GM23248 (cell line): ENCODE measurements at regions not wholly inside any gene's neighbourhood (a gene's known extent, or its start where the extent isn't known, plus 50 kb on each side); places are given as distances from the start of the nearest gene placed in this dataset.

Experiments
- DNase-seq: peaks from one replicate; pipeline ENCODE4 v3.0.0-alpha.2; 2015
- H2AFZ ChIP-seq: fragments of 200-600 bp; sonication (generic); 2 replicates; pipeline ENCODE4 v1.6.1; 2016; ENCODE audit warnings: antibody characterized with exemption
- H3F3A ChIP-seq: fragments of 200-600 bp; sonication (generic); 2 replicates; pipeline ENCODE4 v1.6.1; 2016; ENCODE audit warnings: mild to moderate bottlenecking, antibody characterized with exemption, mixed run types; ENCODE audit not compliant: insufficient read depth
- H3K27ac ChIP-seq: fragments of 200-600 bp; sonication (generic); 2 replicates; pipeline ENCODE4 v1.5.1; 2016; ENCODE audit warnings: mild to moderate bottlenecking
- H3K27me3 ChIP-seq: fragments of 200-600 bp; sonication (generic); replicated peaks from 2 replicates; pipeline ENCODE4 v1.6.1; 2016; ENCODE audit warnings: mild to moderate bottlenecking; ENCODE audit not compliant: insufficient read depth
- H3K36me3 ChIP-seq: fragments of 200-600 bp; sonication (generic); 2 replicates; pipeline ENCODE4 v1.6.1; 2016; ENCODE audit warnings: low read depth, mild to moderate bottlenecking
- H3K4me1 ChIP-seq: fragments of 200-600 bp; sonication (generic); 2 replicates; pipeline ENCODE4 v1.6.1; 2016; ENCODE audit warnings: mild to moderate bottlenecking; ENCODE audit not compliant: insufficient read depth
- H3K4me2 ChIP-seq: fragments of 200-600 bp; sonication (generic); one replicate; pipeline ENCODE4 v1.6.1; 2016; ENCODE audit warnings: mild to moderate bottlenecking; ENCODE audit not compliant: unreplicated experiment
- H3K4me3 ChIP-seq: fragments of 200-600 bp; sonication (generic); 2 replicates; pipeline ENCODE4 v1.5.1; 2016; ENCODE audit warnings: mild to moderate bottlenecking
- H3K79me2 ChIP-seq: fragments of 200-600 bp; sonication (generic); 2 replicates; pipeline ENCODE4 v1.6.1; 2016; ENCODE audit warnings: mild to moderate bottlenecking; ENCODE audit not compliant: insufficient read depth
- H3K9ac ChIP-seq: fragments of 200-600 bp; sonication (generic); 2 replicates; pipeline ENCODE4 v1.6.1; 2016; ENCODE audit warnings: mild to moderate bottlenecking
- H3K9me2 ChIP-seq: fragments of 200-600 bp; sonication (generic); 2 replicates; pipeline ENCODE4 v1.6.1; 2016; ENCODE audit warnings: mixed run types, mild to moderate bottlenecking, moderate library complexity; ENCODE audit not compliant: insufficient read depth
- H3K9me3 ChIP-seq: fragments of 200-600 bp; sonication (generic); one replicate; pipeline ENCODE4 v1.6.1; 2017; ENCODE audit warnings: low read depth
- H4K20me1 ChIP-seq: fragments of 200-600 bp; sonication (generic); 2 replicates; pipeline ENCODE4 v1.6.0; 2016; ENCODE audit not compliant: insufficient read depth
- EZH2 ChIP-seq: fragments of 200-600 bp; sonication (generic); IDR thresholded peaks from 2 replicates; pipeline ENCODE4 v1.6.1; 2018; ENCODE audit warnings: antibody characterized with exemption, mild to moderate bottlenecking; ENCODE audit not compliant: insufficient read depth, poor library complexity, severe bottlenecking
- EZH2phosphoT487 ChIP-seq: fragments of 200-600 bp; sonication (generic); IDR thresholded peaks from 2 replicates; pipeline ENCODE4 v1.6.1; 2018; ENCODE audit warnings: antibody characterized with exemption, moderate library complexity, mild to moderate bottlenecking, low read depth; ENCODE audit not compliant: insufficient read depth
- WGBS, 2 experiments: methylation state at CpG; one replicate each; pipeline ENCODE4 v1.1.6; 2015 to 2017; ENCODE audit warnings: low lambda C conversion rate in 2 of 2, low coverage in 1 of 2; ENCODE audit errors: missing lambda C conversion rate in 2 of 2; 5-methylcytosine and 5-hydroxymethylcytosine counted together
- in situ Hi-C: fragments of 300-500 bp; cut with MboI; formaldehyde crosslinking; loops from 2 replicates; pipeline ENCODE4 v1.15.0; 2020

GRCh38 chr6:100115407-100116101, 121.5 kb upstream of the MCHR2 start:
- Histone ChIP-seq H3K27ac (no peak overlapping the region), H3K4me1 (peaks cover 8% of the 10 kb centered on the region), H3K27me3 (no peaks in the 10 kb centered on the region), H3K4me3 (no peak overlapping the region), H3K4me2 (no peak overlapping the region), H3K79me2 (no peaks in the 10 kb centered on the region), H4K20me1 (no peaks in the 10 kb centered on the region), H3F3A (no peaks in the 10 kb centered on the region), H2AFZ (no peak overlapping the region), H3K36me3 (no peaks in the 10 kb centered on the region), H3K9me3 (no peaks in the 10 kb centered on the region), H3K9ac (no peak overlapping the region), H3K9me2 (no peaks in the 10 kb centered on the region)
- WGBS, 2 experiments, result 41 to 43% methylated on average over 1 of the region's 1 CpG
- in situ Hi-C loops, result loop anchor here (5.0 to 10.0 kb wide), 2 partner anchors 367 to 549 kb away; no protein-coding TSS in a partner anchor
- no peak for TF ChIP-seq EZH2phosphoT487
- no peak for TF ChIP-seq EZH2
- no peak for DNase-seq

- TF ChIP-seq EZH2phosphoT487 (no peak), EZH2 (no peak)
- no peaks in the 10 kb centered on the region for H3K9me3 ChIP-seq
- no peak overlapping the region for H3K9ac ChIP-seq
- H3K9me2 ChIP-seq, result no peaks in the 10 kb centered on the region
- no peak overlapping the region for H3K4me3 ChIP-seq
- H3K27ac ChIP-seq, result no peak overlapping the region
- H4K20me1 ChIP-seq, result no peaks in the 10 kb centered on the region
- no peaks in the 10 kb centered on the region for H3F3A ChIP-seq
- in situ Hi-C loops, result loop anchor here (10.0 kb wide), 1 partner anchor 552 kb away; no protein-coding TSS in a partner anchor
- no peaks in the 10 kb centered on the region for H3K36me3 ChIP-seq
- no peaks in the 10 kb centered on the region for H3K79me2 ChIP-seq
- peak overlapping the region; percentile 21; the same call in 1 of the 2 replicates for H2AFZ ChIP-seq
- peaks cover 8% of the 10 kb centered on the region for H3K4me1 ChIP-seq
- H3K4me2 ChIP-seq, result no peak overlapping the region
- DNase-seq, result no peak
- H3K27me3 ChIP-seq, result no peaks in the 10 kb centered on the region
- WGBS, 2 experiments, result 27 to 28% methylated on average over 8 of the region's 8 CpGs
Observed at GRCh38 chr6:100112855-100113508, 119.0 kb upstream of the MCHR2 start.

- H3K27ac ChIP-seq, result no peak overlapping the region
- no peaks in the 10 kb centered on the region for H3F3A ChIP-seq
- in situ Hi-C loops, result no loop called here
- no peaks in the 10 kb centered on the region for H3K36me3 ChIP-seq
- no peak for DNase-seq
- peaks cover 12% of the 10 kb centered on the region for H3K4me1 ChIP-seq
- no peak overlapping the region for H3K4me3 ChIP-seq
- H4K20me1 ChIP-seq, result no peaks in the 10 kb centered on the region
- no peaks in the 10 kb centered on the region for H3K79me2 ChIP-seq
- H3K9ac ChIP-seq, result no peak overlapping the region
- no peaks in the 10 kb centered on the region for H3K27me3 ChIP-seq
- no peaks in the 10 kb centered on the region for H3K9me2 ChIP-seq
- no peak overlapping the region for H2AFZ ChIP-seq
- H3K4me2 ChIP-seq, result no peak overlapping the region
- no peaks in the 10 kb centered on the region for H3K9me3 ChIP-seq
- WGBS, 2 experiments, result 72 to 74% methylated on average over 7 of the region's 7 CpGs
- TF ChIP-seq EZH2 (no peak), EZH2phosphoT487 (no peak)
Observed at GRCh38 chr6:100105919-100106529, 112.0 kb upstream of the MCHR2 start.

- Histone ChIP-seq H3K9me3 (no peaks in the 10 kb centered on the region), H3K4me3 (no peak overlapping the region), H3K4me2 (no peak overlapping the region), H4K20me1 (no peaks in the 10 kb centered on the region), H3K9me2 (no peaks in the 10 kb centered on the region), H3K4me1 (peaks cover 12% of the 10 kb centered on the region), H3K27ac (no peak overlapping the region), H3K79me2 (no peaks in the 10 kb centered on the region), H3K36me3 (no peaks in the 10 kb centered on the region), H2AFZ (no peak overlapping the region), H3K27me3 (no peaks in the 10 kb centered on the region), H3K9ac (no peak overlapping the region), H3F3A (no peaks in the 10 kb centered on the region)
- no peak for DNase-seq
- in situ Hi-C loops, result no loop called here
- no peak for TF ChIP-seq EZH2phosphoT487
- no peak for TF ChIP-seq EZH2
- WGBS, 2 experiments, result 92 to 95% methylated on average over 3 of the region's 3 CpGs
Observed at GRCh38 chr6:100105138-100105537, 111.1 kb upstream of the MCHR2 start.
